HG02973 (cell line): ENCODE measurements at regions not wholly inside any gene's neighbourhood (a gene's known extent, or its start where the extent isn't known, plus 50 kb on each side); places are given as distances from the start of the nearest gene placed in this dataset.

Experiments used
- ATAC-seq: cut with Tn5 transposase; IDR thresholded peaks from one replicate; pipeline ENCODE4 v1.9.1; 2021; ENCODE audit warnings: moderate library complexity; ENCODE audit not compliant: unreplicated experiment

GRCh38 chr1:209457401-209458125 lies 126.0 kb upstream of the CAMK1G start:
- ATAC-seq, result no peak

- ATAC-seq, result no peak
These were observed 124.6 kb upstream of the CAMK1G start for GRCh38 chr1:209458921-209459320.

DNA sequence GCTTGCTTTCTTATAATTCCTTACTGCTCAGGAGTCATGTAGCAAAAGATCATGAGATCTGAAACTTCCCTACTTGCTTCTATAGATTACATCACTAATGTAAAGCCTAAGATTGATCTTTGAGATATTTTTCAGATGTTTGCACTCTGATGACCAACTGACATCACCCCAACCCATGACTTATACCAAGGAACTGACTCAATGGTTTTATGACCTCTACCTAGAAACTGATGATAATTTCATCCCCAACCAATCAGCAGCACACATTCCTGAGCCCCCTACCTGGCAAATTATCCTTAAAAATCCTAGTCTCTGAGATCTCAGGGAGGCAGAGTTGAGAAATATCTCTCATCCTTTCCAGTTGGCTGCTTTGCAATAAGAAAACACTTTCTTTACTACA lies 122.3 kb upstream of the CAMK1G start:
- ATAC-seq, result no peak

DNA sequence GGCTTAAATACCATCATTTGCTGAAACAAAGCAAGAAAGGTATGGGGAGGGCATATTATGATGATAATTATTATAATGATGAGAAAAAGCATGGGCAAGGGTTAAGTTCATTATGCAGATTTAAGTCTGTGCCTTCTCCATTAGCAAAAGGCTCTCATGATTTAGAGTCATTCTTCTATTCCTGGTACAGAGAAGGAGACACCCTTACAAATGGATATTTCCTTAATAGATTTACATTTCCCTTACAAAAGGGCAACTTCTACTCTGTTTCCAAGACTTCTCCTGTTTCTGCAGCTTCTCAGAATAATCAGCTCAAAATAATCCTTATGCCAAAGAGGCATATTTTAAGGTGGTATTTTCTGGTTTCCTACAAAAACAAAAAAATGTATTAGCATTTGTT lies 121.1 kb upstream of the CAMK1G start:
- ATAC-seq, result no peak

DNA sequence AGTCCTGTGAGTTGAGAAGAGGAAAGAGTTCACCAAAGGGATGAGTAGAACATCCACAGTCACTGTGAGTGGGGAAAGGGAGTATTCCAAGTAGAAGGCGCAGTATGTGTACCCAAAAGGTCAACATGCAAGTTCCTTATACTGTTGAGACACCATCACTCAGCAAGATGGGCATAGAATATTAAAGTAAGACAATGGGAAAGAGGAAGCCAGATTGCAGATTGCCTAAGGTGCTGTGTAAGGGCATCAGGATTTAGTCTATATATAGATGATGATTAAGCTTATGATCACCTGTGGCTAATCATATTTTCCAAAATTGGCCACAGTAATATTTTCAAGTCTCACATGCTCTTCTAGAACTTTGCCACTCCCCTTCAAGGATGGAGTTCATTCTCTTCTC lies 120.1 kb upstream of the CAMK1G start:
- ATAC-seq, result no peak

DNA sequence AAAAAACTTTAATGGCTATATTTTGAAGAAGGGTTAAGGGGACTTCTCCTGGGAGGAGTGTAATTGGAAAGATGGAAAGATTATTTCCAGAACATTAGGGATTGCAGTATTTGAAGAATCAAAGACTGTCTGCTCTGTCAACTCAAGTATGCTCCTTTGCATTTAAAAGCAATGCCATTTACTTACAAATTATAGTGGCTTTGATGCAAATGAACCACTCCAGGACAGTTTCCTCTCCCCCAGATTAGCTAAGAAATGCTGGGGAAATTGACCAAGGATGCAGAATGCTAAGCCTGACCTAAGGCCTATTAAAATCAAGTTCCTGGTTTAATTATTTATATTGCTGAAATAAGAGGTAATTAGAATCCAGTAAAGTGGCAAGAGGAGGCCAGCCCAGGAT lies 110.5 kb upstream of the CAMK1G start:
- no peak for ATAC-seq

GRCh38 chr1:209480345-209480744 lies 103.2 kb upstream of the CAMK1G start:
- no peak for ATAC-seq

DNA sequence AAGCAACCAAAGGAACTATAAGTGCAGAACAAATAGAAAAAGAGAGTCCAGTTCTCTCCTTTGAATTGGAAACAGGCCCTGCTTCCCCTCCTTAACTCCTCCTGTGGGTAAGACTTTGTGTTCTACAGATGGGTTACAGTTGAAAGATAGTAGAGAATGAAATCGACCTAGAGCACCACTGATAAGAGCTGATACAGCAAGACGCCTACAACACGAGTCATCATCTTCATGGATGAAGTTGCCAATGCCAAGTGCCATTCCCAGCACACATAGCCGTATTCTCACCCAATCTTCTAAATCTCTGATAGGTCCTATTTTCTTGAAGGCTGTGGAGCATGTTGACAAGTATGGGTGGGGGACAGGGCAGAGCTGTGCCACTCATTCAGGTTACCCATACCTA lies 99.8 kb upstream of the CAMK1G start:
- ATAC-seq, result no peak

DNA sequence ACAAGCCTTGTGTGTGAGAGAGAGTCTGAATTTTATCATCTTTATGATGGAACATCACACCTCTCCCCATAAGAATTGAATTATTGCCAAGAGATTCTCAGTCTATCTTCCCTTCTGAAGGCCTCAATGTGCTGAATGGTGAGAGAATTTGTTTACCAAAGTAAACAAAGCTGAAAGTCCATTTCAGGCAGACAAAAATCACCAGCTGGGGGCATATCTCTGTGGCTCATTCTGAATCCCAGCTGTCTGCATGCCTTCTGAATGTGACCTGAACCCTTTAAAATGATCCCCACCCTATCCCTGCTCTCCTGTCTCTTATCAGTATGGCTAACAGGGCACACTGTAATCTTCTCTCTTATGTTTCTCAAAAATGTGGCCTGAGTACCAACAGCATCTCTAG lies 99.1 kb upstream of the CAMK1G start:
- ATAC-seq, result no peak

DNA sequence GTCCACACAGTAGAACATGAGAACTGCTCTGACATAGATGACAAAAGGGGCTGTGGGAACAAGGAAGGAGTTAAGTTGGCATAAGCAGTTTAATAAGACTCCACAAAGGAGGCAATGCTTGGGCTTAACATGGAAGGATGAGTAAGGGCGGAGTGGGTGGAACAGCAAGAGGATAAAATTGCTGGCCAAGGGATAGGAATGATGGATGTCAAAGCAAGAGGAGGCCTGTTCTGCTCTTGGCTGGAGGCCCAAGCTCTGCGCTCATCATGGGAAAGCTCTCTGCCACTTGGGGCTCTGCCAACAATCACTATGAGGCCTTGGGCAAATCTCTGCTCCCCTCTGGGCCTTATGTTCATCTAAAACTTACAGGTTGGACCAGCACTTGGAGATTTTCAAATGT lies 98.3 kb upstream of the CAMK1G start:
- ATAC-seq, result no peak

DNA sequence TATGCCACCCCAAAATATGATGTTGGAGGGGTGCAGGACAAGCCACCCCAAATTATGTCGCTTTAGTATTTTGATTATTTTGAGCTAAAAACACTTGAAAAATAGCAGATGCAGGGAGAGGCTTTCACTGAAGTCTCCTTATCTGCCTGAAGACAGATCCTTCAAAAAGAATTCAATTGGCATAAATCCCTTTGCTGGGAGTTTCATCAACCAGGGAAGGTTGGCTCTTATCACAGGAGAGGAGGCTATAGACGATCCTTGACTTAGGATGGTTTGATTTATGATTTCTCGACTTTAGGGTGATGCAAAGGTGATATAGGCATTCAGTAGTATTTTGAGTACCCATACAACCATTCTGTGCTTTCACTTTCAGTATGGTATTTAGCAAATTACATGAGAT lies 97.8 kb upstream of the CAMK1G start:
- ATAC-seq, result no peak

- ATAC-seq, result no peak
These were observed 96.5 kb upstream of the CAMK1G start for GRCh38 chr1:209486861-209487593.

- ATAC-seq, result no peak
These were observed 93.5 kb upstream of the CAMK1G start for GRCh38 chr1:209490013-209490412.

- ATAC-seq, result no peak
These were observed 92.5 kb upstream of the CAMK1G start for GRCh38 chr1:209491031-209491430.

- ATAC-seq, result no peak
These were observed 92.0 kb upstream of the CAMK1G start for GRCh38 chr1:209491496-209491895.

DNA sequence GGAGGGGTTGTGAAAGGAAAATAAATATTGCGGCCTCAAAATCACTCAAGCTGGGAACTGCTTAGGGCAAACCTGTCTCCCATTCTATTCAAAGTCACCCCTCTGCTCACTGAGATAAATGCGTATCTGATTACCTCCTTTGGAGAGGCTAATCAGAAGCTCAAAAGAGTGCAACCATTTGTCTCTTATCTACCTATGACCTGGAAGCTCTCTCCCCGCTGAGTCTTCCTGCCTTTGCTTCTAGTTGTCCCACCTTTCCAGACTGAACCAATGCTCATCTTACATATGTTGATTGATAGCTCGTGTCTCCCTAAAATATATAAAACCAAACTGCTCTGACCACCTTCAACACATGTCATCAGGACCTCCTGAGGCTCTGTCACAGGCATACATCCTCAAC lies 91.6 kb upstream of the CAMK1G start:
- ATAC-seq, result no peak

DNA sequence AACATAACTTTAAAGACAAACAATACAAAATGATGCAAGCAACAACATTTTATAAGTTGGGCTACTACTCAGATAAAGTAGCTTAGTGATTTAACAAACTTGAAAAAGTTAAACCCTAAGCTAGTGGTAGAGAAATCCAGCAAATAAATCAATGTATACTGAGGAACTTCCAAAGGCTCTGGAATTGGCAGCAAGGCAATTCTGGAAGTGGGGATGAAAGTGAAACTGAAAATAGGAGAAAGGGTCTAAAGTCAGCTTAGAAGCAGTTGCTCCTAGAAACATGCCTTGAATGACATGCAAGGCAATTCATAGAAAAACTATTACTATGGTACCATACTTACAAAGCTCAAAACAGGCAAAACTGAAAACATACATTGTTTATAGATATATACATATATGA lies 90.0 kb upstream of the CAMK1G start:
- ATAC-seq, result no peak

DNA sequence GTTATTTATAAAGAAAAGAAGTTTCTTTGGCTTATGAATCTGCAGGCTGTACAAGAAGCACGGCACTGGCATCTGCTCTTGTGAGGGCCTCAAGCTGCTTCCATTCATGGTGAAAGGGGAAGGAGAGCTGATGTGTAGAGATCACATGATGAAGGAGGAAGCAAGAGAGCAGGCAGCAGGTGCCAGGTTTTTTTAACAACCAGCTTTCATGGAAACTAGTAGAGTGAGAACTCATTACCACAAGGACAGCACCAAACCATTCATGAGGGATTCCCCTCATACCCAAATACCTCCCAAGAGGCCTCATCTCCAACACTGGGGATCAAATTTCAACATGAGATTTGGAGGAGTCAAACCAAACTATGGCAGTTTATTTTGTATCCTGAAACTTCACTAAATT lies 85.8 kb upstream of the CAMK1G start:
- no peak for ATAC-seq

- no peak for ATAC-seq
These were observed 82.5 kb upstream of the CAMK1G start for GRCh38 chr1:209500993-209501392.

DNA sequence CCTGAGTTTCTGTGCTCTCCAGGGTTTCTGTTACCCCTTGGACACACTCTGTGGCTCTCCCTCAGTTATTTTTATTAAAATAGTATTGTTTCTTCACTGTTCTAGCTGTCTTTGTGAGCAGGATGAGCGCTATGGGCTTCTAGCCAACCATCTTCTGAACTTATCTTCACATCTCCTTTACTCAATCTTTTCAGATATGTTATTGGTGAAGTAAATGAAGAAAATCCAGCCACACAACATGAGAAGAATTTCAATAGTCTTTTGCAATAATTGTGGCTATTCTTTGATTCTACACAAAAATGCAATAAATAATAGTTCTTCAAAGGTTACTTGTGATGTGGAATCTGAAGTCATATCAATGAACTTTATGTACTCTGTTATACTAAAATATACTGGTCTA lies 80.3 kb upstream of the CAMK1G start:
- ATAC-seq, result no peak

DNA sequence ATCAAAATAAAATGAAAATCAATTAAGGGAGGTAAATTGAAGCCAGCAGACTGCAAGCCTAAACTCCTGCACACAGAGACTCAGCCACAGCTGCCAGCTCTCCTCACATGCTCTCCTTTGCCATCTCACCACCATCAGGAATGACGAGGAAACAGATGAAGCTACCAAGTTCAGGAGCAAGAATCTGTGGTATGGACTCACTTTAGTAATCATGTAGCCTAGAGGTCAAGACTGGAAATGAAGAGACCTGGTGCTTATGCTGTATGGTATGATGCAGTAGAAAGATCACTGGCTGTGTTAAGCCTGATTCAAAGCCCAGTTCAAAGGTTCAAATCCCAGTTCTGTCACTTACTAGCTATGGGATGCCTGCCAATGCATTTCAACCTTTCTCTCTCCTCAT lies 78.9 kb upstream of the CAMK1G start:
- ATAC-seq, result no peak

- no peak for ATAC-seq
These were observed 78.5 kb upstream of the CAMK1G start for GRCh38 chr1:209505044-209505443.

DNA sequence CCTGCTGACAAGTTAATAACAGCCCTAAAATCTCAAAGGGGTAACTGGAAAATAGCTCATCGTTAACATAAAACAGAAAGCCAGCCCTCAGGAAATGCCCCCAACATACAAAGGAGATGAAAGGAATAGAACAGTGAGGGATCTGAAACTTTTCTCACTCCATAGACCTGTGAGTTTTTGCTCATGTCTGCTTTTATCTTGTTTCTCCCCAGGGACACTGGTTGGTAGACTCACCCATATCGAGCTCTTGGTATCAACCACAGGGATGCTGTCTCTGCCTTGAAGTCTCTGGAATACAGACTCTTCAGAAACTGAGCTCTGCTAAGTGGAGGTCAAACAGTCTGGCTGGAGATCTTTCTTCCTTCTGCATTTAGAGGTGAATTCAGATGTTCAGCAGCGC lies 77.4 kb upstream of the CAMK1G start:
- ATAC-seq, result no peak
